ENCODE measurements at regions not wholly inside any gene's neighbourhood (a gene's known extent, or its start where the extent isn't known, plus 50 kb on each side); places are given as distances from the start of the nearest gene placed in this dataset.

DNA sequence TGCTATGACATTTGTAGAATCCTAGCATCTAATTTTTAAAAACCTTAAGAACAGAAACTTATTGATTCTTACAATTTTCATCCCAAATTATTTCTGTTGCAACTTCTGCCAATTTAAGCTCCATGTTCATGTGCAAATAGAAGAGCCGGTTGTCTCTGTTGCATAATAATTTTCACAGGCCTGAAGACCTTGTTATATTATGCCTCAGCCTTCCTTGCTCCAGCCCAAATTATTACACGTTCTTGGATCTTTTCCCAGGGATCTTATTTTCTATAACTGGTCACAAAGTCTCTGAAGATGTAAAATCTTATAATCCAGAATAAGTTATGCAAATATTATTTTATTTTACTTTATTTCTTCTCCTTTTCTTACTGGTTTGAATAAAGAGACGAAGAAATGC is 210.7 kb upstream of the DPH6 start:
- intact Hi-C loops (cut with DNase I; ENCODE audit: low total_unique reads), result no loop called here
- TF ChIP-seq POLR2A (IDR thresholded peaks at IDR 0.05), result no peak
- TF ChIP-seq, protein P1, sequence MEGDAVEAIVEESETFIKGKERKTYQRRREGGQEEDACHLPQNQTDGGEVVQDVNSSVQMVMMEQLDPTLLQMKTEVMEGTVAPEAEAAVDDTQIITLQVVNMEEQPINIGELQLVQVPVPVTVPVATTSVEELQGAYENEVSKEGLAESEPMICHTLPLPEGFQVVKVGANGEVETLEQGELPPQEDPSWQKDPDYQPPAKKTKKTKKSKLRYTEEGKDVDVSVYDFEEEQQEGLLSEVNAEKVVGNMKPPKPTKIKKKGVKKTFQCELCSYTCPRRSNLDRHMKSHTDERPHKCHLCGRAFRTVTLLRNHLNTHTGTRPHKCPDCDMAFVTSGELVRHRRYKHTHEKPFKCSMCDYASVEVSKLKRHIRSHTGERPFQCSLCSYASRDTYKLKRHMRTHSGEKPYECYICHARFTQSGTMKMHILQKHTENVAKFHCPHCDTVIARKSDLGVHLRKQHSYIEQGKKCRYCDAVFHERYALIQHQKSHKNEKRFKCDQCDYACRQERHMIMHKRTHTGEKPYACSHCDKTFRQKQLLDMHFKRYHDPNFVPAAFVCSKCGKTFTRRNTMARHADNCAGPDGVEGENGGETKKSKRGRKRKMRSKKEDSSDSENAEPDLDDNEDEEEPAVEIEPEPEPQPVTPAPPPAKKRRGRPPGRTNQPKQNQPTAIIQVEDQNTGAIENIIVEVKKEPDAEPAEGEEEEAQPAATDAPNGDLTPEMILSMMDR (IDR thresholded peaks at IDR 0.05), result no peak
- no peak for DNase-seq (ENCODE audit: low spot score in 2 of 2)
- WGBS, 2 donors, result 61 to 65% methylated on average over 3 of the region's 3 CpGs
- no peak overlapping the region for H3K4me3 ChIP-seq (ENCODE audit: low read depth, poor library complexity, severe bottlenecking)

GRCh38 chr15:35757361-35757760 is 211.4 kb upstream of the DPH6 start:
- no peak for DNase-seq (ENCODE audit: low spot score in 2 of 2)
- H3K4me3 ChIP-seq (ENCODE audit: low read depth, poor library complexity, severe bottlenecking), result no peak overlapping the region
- TF ChIP-seq, protein P1 (IDR thresholded peaks at IDR 0.05), result no peak
- no peak for TF ChIP-seq POLR2A (IDR thresholded peaks at IDR 0.05)
- intact Hi-C loops (cut with DNase I; ENCODE audit: low total_unique reads), result no loop called here
- 71 to 79% methylated on average over 2 of the region's 2 CpGs for WGBS, 2 donors

DNA sequence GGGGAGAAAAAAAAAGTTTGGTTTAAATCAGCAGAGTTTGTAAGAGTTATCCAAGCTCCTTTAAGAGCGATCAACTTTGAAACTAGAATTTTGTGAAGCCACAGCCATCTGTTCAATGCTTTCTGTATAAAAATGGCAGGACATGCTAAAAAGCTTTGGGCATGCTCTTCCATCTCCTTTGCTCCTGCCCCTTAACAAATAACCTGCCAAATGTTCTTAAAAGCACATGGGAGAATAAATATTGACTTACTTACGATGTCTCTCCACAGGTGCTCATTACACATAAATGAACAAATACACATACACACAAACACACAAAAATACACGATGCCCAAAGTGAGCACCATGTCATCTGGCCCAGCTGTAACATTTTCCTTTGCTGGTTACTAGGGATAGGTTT is 211.8 kb upstream of the DPH6 start:
- WGBS, 2 donors, result 85 to 89% methylated on average over 3 of the region's 3 CpGs
- H3K4me3 ChIP-seq (ENCODE audit: low read depth, poor library complexity, severe bottlenecking), result no peak overlapping the region
- no peak for TF ChIP-seq POLR2A (IDR thresholded peaks at IDR 0.05)
- TF ChIP-seq, protein P1 (IDR thresholded peaks at IDR 0.05), result no peak
- intact Hi-C loops (cut with DNase I; ENCODE audit: low total_unique reads), result no loop called here
- DNase-seq (ENCODE audit: low spot score in 2 of 2), result no peak

DNA sequence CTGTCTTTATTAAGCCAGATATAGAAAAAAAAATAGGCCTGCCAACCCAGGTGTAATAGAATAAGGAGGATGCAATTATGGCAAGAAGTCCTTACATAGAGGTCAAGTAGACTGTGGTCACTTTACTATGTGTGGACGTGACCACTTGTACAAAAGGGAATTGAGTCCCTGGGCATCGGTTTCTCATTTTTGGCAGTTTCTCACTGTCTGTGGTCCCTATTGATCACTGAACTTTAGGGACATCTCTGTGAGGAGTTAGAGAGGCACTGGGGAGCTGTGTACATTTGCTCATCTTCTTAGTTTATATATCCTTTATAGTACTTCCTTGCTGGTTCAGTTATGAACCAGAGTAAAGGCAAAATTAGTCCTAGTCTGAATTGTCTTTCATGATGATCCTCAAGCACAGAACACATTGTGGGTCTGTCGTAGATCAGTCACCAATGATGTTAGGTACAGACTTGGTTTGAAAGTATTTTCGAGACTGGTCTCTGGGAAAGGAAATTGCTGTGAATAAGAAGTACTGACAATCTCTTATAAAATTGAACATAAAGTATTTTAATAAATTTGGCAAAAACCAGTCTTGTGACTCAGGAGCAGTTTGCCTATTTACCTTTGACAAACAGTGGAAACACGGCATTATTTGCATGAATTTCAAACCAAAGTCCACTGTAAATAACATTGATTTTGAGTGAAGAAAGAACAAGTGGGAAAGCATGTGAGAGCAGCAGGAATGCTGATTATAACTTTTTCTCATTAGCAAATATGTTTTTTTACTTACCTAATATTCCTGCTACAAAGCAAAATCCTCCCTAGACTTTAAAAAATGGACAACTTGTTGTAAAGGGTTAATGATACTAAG is 218.9 kb upstream of the DPH6 start:
- WGBS, 2 donors, result 86 to 93% methylated on average over 5 of the region's 5 CpGs
- DNase-seq (ENCODE audit: low spot score in 2 of 2), result no peak
- intact Hi-C loops (cut with DNase I; ENCODE audit: low total_unique reads), result no loop called here
- TF ChIP-seq POLR2A (IDR thresholded peaks at IDR 0.05), result no peak
- TF ChIP-seq, protein P1 (IDR thresholded peaks at IDR 0.05), result no peak
- H3K4me3 ChIP-seq (ENCODE audit: low read depth, poor library complexity, severe bottlenecking), result no peak overlapping the region

- no peak for DNase-seq (ENCODE audit: low spot score in 2 of 2)
- H3K4me3 ChIP-seq (ENCODE audit: low read depth, poor library complexity, severe bottlenecking), result no peak overlapping the region
- WGBS, 2 donors, result 63 to 67% methylated on average over 1 of the region's 1 CpG
- TF ChIP-seq, protein P1 (IDR thresholded peaks at IDR 0.05), result no peak
- no peak for TF ChIP-seq POLR2A (IDR thresholded peaks at IDR 0.05)
- intact Hi-C loops (cut with DNase I; ENCODE audit: low total_unique reads), result no loop called here
Measured at GRCh38 chr15:35768949-35769348, 223.0 kb upstream of the DPH6 start.

DNA sequence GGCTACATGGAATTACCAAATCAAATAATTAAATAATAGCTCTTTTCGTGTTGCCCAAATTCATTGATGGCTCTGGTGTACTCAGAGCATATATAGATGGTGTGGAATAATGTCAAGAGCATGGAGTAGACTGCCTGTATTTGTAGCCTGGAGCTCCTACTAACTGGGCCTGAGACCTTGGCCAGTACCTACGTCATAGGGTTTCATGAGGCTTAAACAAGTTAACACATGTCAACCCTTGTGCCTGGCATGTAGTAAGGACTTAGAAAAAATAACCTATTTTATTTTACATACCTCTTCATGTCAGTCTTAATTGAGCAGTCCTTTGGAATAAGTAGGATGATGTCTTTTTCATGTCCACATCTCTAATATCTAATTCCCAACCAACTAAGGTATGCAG is 223.7 kb upstream of the DPH6 start:
- intact Hi-C loops (cut with DNase I; ENCODE audit: low total_unique reads), result no loop called here

More for the DNA sequence above, 223.7 kb upstream of the DPH6 start:
- WGBS, 2 donors, result 75 to 80% methylated on average over 2 of the region's 2 CpGs
- DNase-seq (ENCODE audit: low spot score in 2 of 2), result no peak
- no peak overlapping the region for H3K4me3 ChIP-seq (ENCODE audit: low read depth, poor library complexity, severe bottlenecking)
- TF ChIP-seq, protein P1 (IDR thresholded peaks at IDR 0.05), result no peak
- TF ChIP-seq POLR2A (IDR thresholded peaks at IDR 0.05), result no peak

Measured in lower leg skin (tissue), 4 donors.